RWPE1 (cell line): ENCODE measurements at regions not wholly inside any gene's neighbourhood (a gene's known extent, or its start where the extent isn't known, plus 50 kb on each side); places are given as distances from the start of the nearest gene placed in this dataset.

ENCODE experiments used
- CTCF ChIA-PET: fragments of 350-600 bp; sonication (Branson Sonifier 250); formaldehyde crosslinking; extraction: SDS; loops from one replicate; lab custom pipeline; 2021; lab: Yijun Ruan, JAX
- POLR2A ChIA-PET: fragments of 400-600 bp; formaldehyde crosslinking; extraction: SDS; loops from one replicate; lab custom pipeline; 2020; ENCODE audit warnings: antibody characterized with exemption; ENCODE audit not compliant: low non-redundant PET; lab: Yijun Ruan, JAX
- DNase-seq: peaks from one replicate; pipeline ENCODE4 v3.0.0; 2012; ENCODE audit warnings: low spot score
- H3K27ac ChIP-seq: fragments of 450-650 bp; 2 replicates; pipeline ENCODE4 v1.5.1; 2017
- TF ChIP-seq, protein P1 (sequence below): fragments of 450-650 bp; conservative IDR thresholded peaks from 2 replicates; pipeline ENCODE4 v1.5.1; 2017; ENCODE audit warnings: low read depth, mild to moderate bottlenecking

GRCh38 chr5:93189707-93190120 lies 391.3 kb downstream of the NR2F1-AS1 start:
- CTCF ChIA-PET: interaction anchor here (0.7 to 0.8 kb wide), 2 partner anchors 31 to 97 kb away, joined by 3 read pairs; no protein-coding TSS in a partner anchor
- POLR2A ChIA-PET: interaction anchor here (0.6 kb wide), 1 partner anchor 136 kb away, joined by 4 read pairs; no protein-coding TSS in a partner anchor
- peak; percentile 93 for DNase-seq
- H3K27ac ChIP-seq: no peak overlapping the region
- TF ChIP-seq, protein P1, sequence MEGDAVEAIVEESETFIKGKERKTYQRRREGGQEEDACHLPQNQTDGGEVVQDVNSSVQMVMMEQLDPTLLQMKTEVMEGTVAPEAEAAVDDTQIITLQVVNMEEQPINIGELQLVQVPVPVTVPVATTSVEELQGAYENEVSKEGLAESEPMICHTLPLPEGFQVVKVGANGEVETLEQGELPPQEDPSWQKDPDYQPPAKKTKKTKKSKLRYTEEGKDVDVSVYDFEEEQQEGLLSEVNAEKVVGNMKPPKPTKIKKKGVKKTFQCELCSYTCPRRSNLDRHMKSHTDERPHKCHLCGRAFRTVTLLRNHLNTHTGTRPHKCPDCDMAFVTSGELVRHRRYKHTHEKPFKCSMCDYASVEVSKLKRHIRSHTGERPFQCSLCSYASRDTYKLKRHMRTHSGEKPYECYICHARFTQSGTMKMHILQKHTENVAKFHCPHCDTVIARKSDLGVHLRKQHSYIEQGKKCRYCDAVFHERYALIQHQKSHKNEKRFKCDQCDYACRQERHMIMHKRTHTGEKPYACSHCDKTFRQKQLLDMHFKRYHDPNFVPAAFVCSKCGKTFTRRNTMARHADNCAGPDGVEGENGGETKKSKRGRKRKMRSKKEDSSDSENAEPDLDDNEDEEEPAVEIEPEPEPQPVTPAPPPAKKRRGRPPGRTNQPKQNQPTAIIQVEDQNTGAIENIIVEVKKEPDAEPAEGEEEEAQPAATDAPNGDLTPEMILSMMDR: no peak

GRCh38 chr5:93188876-93189485 lies 392.0 kb downstream of the NR2F1-AS1 start:
- ChIA-PET CTCF (no interaction called here), POLR2A (no interaction called here)
- H3K27ac ChIP-seq: no peak overlapping the region
- TF ChIP-seq, protein P1: no peak
- no peak for DNase-seq

GRCh38 chr5:93186076-93186682 lies 394.8 kb downstream of the NR2F1-AS1 start:
- peak; percentile 49 for DNase-seq
- H3K27ac ChIP-seq: no peak overlapping the region
- TF ChIP-seq, protein P1: no peak
- CTCF ChIA-PET: no interaction called here
- POLR2A ChIA-PET: no interaction called here

- CTCF ChIA-PET: interaction anchor here (1.1 kb wide), 1 partner anchor 52 kb away, joined by 3 read pairs; no protein-coding TSS in a partner anchor
- no peak overlapping the region for H3K27ac ChIP-seq
- POLR2A ChIA-PET: no interaction called here
- no peak for DNase-seq
- TF ChIP-seq, protein P1: no peak
These were observed 397.0 kb downstream of the NR2F1-AS1 start for GRCh38 chr5:93184041-93184440.

DNA sequence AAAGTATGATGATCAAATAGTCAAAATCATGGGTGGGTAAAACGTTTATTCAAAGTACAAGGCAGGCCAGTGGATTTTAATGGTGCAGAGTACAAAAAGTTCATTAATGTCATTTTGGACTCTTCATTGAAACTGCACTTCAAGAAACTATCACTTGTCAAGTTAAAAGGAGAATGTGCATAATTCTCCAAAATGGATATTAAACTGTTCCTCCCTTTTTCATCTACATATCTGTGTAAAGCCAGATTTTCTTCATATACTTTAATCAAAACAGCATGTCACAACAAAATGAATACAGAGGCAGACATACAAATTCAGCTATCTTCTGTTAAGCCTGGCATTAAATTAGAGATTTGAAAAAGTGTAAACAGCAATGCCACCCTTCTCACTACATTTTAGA lies 401.6 kb downstream of the NR2F1-AS1 start:
- TF ChIP-seq, protein P1: no peak
- POLR2A ChIA-PET: no interaction called here

DNA sequence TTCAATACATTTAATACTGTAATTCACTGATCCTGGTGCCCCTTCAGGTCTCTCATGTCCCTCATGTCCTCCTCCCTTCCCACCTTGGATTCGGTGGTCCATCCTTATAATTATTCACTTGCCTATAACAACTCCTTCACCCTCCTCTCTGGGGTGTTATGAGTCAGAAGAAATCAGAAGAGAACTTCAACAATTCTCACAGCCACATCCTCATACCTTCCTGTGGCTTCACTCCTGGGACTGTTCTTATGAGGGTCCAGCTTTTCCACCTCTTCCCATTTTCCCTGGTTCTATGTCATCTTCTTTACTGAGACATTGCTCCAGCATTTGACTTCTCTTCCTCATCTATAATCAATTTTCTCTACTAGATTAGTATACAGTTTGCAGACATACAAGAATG lies 406.1 kb downstream of the NR2F1-AS1 start:
- TF ChIP-seq, protein P1: no peak
- no peak for DNase-seq
- ChIA-PET POLR2A (no interaction called here), CTCF (no interaction called here)
- H3K27ac ChIP-seq: no peak overlapping the region

More for the DNA sequence above, 401.6 kb downstream of the NR2F1-AS1 start:
- no peak overlapping the region for H3K27ac ChIP-seq
- no peak for DNase-seq
- CTCF ChIA-PET: interaction anchor here (0.5 kb wide), 1 partner anchor 48 kb away, joined by 3 read pairs; no protein-coding TSS in a partner anchor
